ENCODE measurements at regions not wholly inside any gene's neighbourhood (a gene's known extent, or its start where the extent isn't known, plus 50 kb on each side); places are given as distances from the start of the nearest gene placed in this dataset.

DNA sequence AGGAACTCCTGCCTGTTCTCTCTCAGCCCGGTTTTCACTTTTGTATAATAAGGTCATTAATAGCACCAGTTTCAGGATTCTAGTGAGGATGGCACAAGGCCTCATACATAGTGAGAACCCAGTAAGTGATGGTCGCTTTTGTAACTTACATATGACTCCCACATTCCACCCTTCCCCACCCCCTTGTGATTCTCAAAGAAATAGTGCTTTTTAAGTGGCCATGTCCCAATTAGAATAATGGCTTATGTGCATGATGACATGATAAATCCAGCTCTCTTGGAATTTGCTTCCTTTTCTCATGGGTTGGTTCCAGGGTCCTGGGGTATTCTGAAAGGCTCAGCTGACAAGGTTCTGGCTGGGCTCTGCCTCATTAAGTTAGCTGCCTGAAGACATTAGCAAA lies 189.9 kb downstream of the URB2 start:
- no peak for TF ChIP-seq POLR2A (IDR thresholded peaks at IDR 0.05)
- TF ChIP-seq CTCF (IDR thresholded peaks at IDR 0.05), result no peak
